ENCODE measurements at regions not wholly inside any gene's neighbourhood (a gene's known extent, or its start where the extent isn't known, plus 50 kb on each side); places are given as distances from the start of the nearest gene placed in this dataset.

DNA sequence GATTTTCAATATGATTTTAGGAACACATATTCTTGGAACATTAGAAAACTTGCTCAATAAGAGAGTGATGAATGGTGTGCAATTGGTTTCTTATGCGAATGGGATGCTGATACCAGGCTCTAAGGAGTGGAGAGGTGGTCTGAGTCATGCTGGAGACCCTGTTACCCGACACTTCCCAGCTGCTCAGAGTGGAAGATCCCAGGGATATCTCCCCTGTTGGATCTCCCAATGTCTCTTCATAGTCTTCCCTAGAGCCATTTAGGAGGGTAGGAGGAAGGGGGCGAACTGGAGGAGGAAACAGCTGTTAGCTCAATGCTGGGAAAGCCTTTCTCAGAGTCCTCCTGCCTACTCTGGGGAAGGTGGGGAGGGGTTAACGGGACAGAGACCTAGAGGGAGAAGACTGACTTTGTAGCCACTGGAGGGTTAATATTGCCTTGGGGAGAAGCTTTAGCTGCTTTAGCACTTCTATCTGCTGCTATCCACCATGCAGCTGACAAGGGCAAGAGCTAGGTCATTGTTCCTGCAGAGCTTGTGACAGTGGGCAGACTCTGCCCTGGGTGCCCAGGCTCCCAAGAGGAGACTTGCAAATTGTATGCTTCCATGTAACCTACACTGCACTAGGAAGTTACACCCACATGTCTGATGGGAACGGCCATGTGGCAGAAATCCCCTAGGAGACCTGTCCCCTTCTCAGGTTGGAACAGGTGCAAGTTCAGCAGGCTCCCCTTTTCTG lies 301.0 kb downstream of the GADD45G start:
- Mint-ChIP-seq H3K27ac (no peak overlapping the region), H3K4me3 (no peak overlapping the region), H3K9me3 (peaks cover 7% of the 10 kb centered on the region), H3K4me1 (no peaks in the 10 kb centered on the region), H3K27me3 (peaks cover 61% of the 10 kb centered on the region), H3K36me3 (ENCODE audit: low read depth) (no peaks in the 10 kb centered on the region)
- DNase-seq: no peak
- intact Hi-C loops (cut with micrococcal nuclease): no loop called here

GRCh38 chr9:89911721-89912604 lies 307.2 kb downstream of the GADD45G start:
- H3K27me3 Mint-ChIP-seq: peaks cover 33% of the 10 kb centered on the region
- intact Hi-C loops (cut with micrococcal nuclease): no loop called here

DNA sequence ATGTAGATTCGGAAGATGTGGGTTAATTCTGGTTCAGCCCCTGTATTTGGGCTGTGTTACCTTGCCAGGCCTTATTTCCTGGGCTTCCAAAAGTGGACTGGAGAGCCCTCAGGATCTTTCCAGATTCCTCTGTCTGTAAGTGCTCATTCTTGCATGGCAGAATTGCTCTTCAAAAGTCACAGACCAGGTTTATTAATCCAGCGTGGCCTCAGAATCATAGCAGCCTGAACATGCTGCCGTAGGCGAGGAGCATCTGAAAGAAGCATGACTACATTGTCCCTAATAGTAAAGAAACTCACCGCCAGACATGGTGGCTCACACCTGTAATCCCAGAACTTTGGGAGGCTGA lies 307.8 kb downstream of the GADD45G start:
- no peak for DNase-seq
- intact Hi-C loops (cut with micrococcal nuclease): no loop called here
- H3K27me3 Mint-ChIP-seq: peaks cover 31% of the 10 kb centered on the region
- H3K36me3 Mint-ChIP-seq (ENCODE audit: low read depth): no peaks in the 10 kb centered on the region
- peaks cover 4% of the 10 kb centered on the region for H3K9me3 Mint-ChIP-seq
- no peak overlapping the region for H3K27ac Mint-ChIP-seq
- H3K4me1 Mint-ChIP-seq: peaks cover 9% of the 10 kb centered on the region
- H3K4me3 Mint-ChIP-seq: no peak overlapping the region

More at GRCh38 chr9:89911721-89912604, 307.2 kb downstream of the GADD45G start:
- no peak for DNase-seq
- H3K9me3 Mint-ChIP-seq: peaks cover 4% of the 10 kb centered on the region
- H3K36me3 Mint-ChIP-seq (ENCODE audit: low read depth): no peaks in the 10 kb centered on the region
- H3K4me3 Mint-ChIP-seq: no peak overlapping the region
- peaks cover 6% of the 10 kb centered on the region for H3K4me1 Mint-ChIP-seq
- no peak overlapping the region for H3K27ac Mint-ChIP-seq

DNA sequence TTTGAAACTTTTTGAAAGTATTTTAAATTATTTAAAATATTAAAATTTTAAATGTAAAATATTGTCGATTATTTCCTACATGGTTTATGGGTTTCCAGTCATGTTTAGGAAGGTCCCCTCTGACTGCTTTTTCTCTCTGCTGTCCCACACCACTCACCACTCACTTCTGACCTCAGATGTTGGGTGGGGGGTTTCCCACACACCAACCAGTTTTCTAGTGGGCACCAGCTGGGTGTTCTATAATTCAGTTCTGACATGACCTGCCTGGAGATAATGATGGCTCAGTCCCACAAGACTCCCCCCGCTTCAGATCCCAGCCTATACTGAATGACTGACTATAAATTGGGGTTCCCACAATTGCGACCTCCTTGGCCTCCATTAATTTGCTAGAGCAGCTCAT lies 310.4 kb downstream of the GADD45G start:
- H3K9me3 Mint-ChIP-seq: peaks cover 4% of the 10 kb centered on the region
- intact Hi-C loops (cut with micrococcal nuclease): no loop called here
- no peaks in the 10 kb centered on the region for H3K36me3 Mint-ChIP-seq (ENCODE audit: low read depth)
- H3K27me3 Mint-ChIP-seq: peaks cover 18% of the 10 kb centered on the region
- H3K4me3 Mint-ChIP-seq: no peak overlapping the region
- no peak overlapping the region for H3K27ac Mint-ChIP-seq
- peaks cover 20% of the 10 kb centered on the region for H3K4me1 Mint-ChIP-seq
- no peak for DNase-seq

DNA sequence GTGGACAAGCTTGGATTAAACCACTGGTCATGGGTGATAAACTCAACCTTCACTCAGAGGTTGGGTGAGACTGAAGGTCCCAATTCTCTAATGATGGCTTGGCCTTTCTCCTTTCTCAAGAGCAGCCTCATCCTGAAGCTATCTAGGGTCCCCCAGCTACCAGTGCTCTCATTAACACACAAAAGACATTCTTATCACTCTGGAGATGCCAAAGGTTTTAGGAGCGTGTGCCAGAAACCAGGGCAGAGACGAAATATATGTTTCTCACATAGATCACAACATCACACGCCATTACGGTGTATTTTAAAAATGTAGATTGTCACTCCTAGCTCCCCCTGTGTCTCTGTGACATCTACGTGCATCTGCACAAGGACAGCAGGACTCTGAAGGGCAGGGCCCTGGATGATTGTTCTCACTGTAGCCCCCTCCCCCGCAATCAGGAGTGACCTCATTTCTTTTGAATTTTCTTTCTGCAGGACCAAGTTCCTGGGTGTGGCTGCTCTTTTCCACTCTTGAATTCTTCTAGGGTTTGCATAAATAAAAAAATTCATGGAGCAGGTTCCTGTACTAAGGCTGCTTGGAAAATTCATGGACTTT lies 311.3 kb downstream of the GADD45G start:
- Mint-ChIP-seq H3K4me1 (peaks cover 21% of the 10 kb centered on the region), H3K27me3 (peaks cover 9% of the 10 kb centered on the region), H3K27ac (no peak overlapping the region), H3K9me3 (no peaks in the 10 kb centered on the region), H3K4me3 (no peak overlapping the region), H3K36me3 (ENCODE audit: low read depth) (no peaks in the 10 kb centered on the region)
- no peak for DNase-seq
- intact Hi-C loops (cut with micrococcal nuclease): no loop called here

GRCh38 chr9:89917861-89918260 lies 313.0 kb downstream of the GADD45G start:
- DNase-seq: no peak
- Mint-ChIP-seq H3K27ac (no peak overlapping the region), H3K36me3 (ENCODE audit: low read depth) (no peaks in the 10 kb centered on the region), H3K4me3 (no peak overlapping the region), H3K27me3 (peaks cover 3% of the 10 kb centered on the region), H3K4me1 (peaks cover 26% of the 10 kb centered on the region), H3K9me3 (no peaks in the 10 kb centered on the region)
- intact Hi-C loops (cut with micrococcal nuclease): no loop called here

GRCh38 chr9:89919171-89919681 lies 314.4 kb downstream of the GADD45G start:
- Mint-ChIP-seq H3K27ac (peak overlapping the region; percentile 56), H3K27me3 (peaks cover 3% of the 10 kb centered on the region), H3K4me3 (no peak overlapping the region), H3K36me3 (ENCODE audit: low read depth) (no peaks in the 10 kb centered on the region), H3K9me3 (no peaks in the 10 kb centered on the region), H3K4me1 (peaks cover 38% of the 10 kb centered on the region)
- intact Hi-C loops (cut with micrococcal nuclease): loop anchor here (1.0 kb wide), 2 partner anchors 183 to 316 kb away; no protein-coding TSS in a partner anchor
- peak; percentile 87 for DNase-seq

- H3K9me3 Mint-ChIP-seq: no peaks in the 10 kb centered on the region
- no peak overlapping the region for H3K4me3 Mint-ChIP-seq
- H3K27me3 Mint-ChIP-seq: peaks cover 3% of the 10 kb centered on the region
- DNase-seq: no peak
- intact Hi-C loops (cut with micrococcal nuclease): no loop called here
- peaks cover 42% of the 10 kb centered on the region for H3K4me1 Mint-ChIP-seq
- H3K36me3 Mint-ChIP-seq (ENCODE audit: low read depth): no peaks in the 10 kb centered on the region
- H3K27ac Mint-ChIP-seq: peak overlapping the region; percentile 22
Measured at GRCh38 chr9:89920131-89920530, 315.3 kb downstream of the GADD45G start.

DNA sequence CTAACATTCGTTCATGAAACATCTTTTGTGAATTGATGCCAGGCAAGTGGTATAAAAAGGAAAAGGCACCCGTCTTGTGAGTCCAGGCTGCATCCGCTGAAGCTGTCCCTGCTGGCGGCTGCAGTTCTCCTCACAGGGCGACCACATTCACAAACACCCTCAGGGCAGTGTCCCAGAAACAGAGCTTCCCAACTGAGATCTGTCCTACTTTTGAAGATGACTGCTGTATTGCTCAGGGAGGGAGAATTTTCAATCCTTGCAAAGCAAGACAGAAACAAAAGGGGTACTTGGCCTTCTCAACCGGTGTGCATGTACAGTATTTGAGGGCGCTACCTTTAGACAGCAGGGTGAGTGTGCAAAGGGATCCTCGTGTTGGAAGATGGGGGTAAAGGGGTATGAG lies 316.1 kb downstream of the GADD45G start:
- peaks cover 4% of the 10 kb centered on the region for H3K27me3 Mint-ChIP-seq
- H3K9me3 Mint-ChIP-seq: no peaks in the 10 kb centered on the region
- H3K4me3 Mint-ChIP-seq: no peak overlapping the region
- peaks cover 45% of the 10 kb centered on the region for H3K4me1 Mint-ChIP-seq
- no peak for DNase-seq
- H3K27ac Mint-ChIP-seq: no peak overlapping the region
- no peaks in the 10 kb centered on the region for H3K36me3 Mint-ChIP-seq (ENCODE audit: low read depth)
- intact Hi-C loops (cut with micrococcal nuclease): no loop called here

- Mint-ChIP-seq H3K4me1 (peaks cover 43% of the 10 kb centered on the region), H3K27me3 (peaks cover 3% of the 10 kb centered on the region)
- intact Hi-C loops (cut with micrococcal nuclease): no loop called here
Measured at GRCh38 chr9:89922099-89922498, 317.3 kb downstream of the GADD45G start.

GRCh38 chr9:89923174-89923573 lies 318.4 kb downstream of the GADD45G start:
- peaks cover 43% of the 10 kb centered on the region for H3K4me1 Mint-ChIP-seq
- no peak for DNase-seq
- peak overlapping the region; percentile 6 for H3K27ac Mint-ChIP-seq
- no peak overlapping the region for H3K4me3 Mint-ChIP-seq
- H3K36me3 Mint-ChIP-seq (ENCODE audit: low read depth): no peaks in the 10 kb centered on the region
- H3K27me3 Mint-ChIP-seq: peaks cover 6% of the 10 kb centered on the region
- intact Hi-C loops (cut with micrococcal nuclease): no loop called here
- no peaks in the 10 kb centered on the region for H3K9me3 Mint-ChIP-seq

More at GRCh38 chr9:89922099-89922498, 317.3 kb downstream of the GADD45G start:
- no peak overlapping the region for H3K4me3 Mint-ChIP-seq
- no peak overlapping the region for H3K27ac Mint-ChIP-seq
- no peaks in the 10 kb centered on the region for H3K9me3 Mint-ChIP-seq
- H3K36me3 Mint-ChIP-seq (ENCODE audit: low read depth): no peaks in the 10 kb centered on the region
- DNase-seq: no peak

DNA sequence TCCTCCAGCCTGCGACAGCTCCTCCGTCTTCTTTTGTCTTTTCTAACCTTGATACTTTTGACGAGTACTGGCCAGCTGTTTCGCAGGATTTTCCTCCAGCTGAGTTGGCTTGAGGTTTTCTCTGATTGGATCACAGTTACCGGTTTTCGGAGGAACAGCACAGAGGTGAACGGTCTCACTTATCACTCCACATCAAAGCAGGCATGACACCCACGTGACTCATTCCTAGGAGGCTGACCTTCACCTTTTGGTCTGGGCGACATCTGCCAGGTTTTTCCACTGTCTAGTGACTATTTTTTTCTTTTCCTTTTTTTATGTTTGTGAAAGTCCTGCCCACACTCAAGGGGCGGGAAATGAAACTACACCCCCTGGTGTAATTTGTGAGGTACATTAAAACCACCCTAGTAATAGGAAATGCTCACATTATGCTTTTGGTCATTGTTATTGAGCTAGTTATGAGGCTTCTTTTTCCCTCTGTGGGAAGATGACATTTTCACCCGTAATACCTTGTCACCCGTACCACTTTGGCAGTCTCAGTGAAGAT lies 319.2 kb downstream of the GADD45G start:
- peak; percentile 76 for DNase-seq
- intact Hi-C loops (cut with micrococcal nuclease): loop anchor here (1.0 to 2.0 kb wide), 7 partner anchors 17 to 321 kb away; no protein-coding TSS in a partner anchor
- Mint-ChIP-seq H3K27me3 (peaks cover 7% of the 10 kb centered on the region), H3K4me1 (peaks cover 43% of the 10 kb centered on the region), H3K4me3 (peak overlapping the region; percentile 67), H3K36me3 (ENCODE audit: low read depth) (no peaks in the 10 kb centered on the region), H3K9me3 (no peaks in the 10 kb centered on the region), H3K27ac (peak overlapping the region; percentile 75)

- H3K4me3 Mint-ChIP-seq: peak overlapping the region; percentile 67
- intact Hi-C loops (cut with micrococcal nuclease): loop anchor here (1.0 to 5.0 kb wide), 8 partner anchors 16 to 321 kb away; no protein-coding TSS in a partner anchor
- DNase-seq: no peak
- H3K4me1 Mint-ChIP-seq: peaks cover 37% of the 10 kb centered on the region
- peak overlapping the region; percentile 75 for H3K27ac Mint-ChIP-seq
- peaks cover 7% of the 10 kb centered on the region for H3K27me3 Mint-ChIP-seq
- no peaks in the 10 kb centered on the region for H3K9me3 Mint-ChIP-seq
- H3K36me3 Mint-ChIP-seq (ENCODE audit: low read depth): no peaks in the 10 kb centered on the region
Measured at GRCh38 chr9:89924611-89925010, 319.8 kb downstream of the GADD45G start.
